AG09319 (cell line): ENCODE measurements at regions not wholly inside any gene's neighbourhood (a gene's known extent, or its start where the extent isn't known, plus 50 kb on each side); places are given as distances from the start of the nearest gene placed in this dataset.
"Not testable (repeated sequence)": the region's sequence is repeated elsewhere in the genome, so short reads cannot be mapped to it uniquely, and the experiment has no call there.

Experiments
- DNase-seq: peaks from one replicate; pipeline ENCODE4 v3.0.0-alpha.2; 2010; ENCODE audit warnings: low read depth; ENCODE audit errors: extremely low read depth
- CTCF ChIP-seq: IDR thresholded peaks from 2 replicates; pipeline ENCODE4 v1.5.1; 2011; ENCODE audit warnings: low read depth, mild to moderate bottlenecking, inconsistent platforms, low read length, moderate library complexity

GRCh38 chr3:162597226-162597625 is 1100.6 kb downstream of the OTOL1 start:
- DNase-seq, result no peak
- TF ChIP-seq CTCF, result no peak

- not testable (repeated sequence) for DNase-seq
Observed at GRCh38 chr3:162598500-162598899, 1101.9 kb downstream of the OTOL1 start.

GRCh38 chr3:162599742-162600141 is 1103.1 kb downstream of the OTOL1 start:
- not testable (repeated sequence) for DNase-seq

GRCh38 chr3:162601101-162601670 is 1104.6 kb downstream of the OTOL1 start:
- no peak for TF ChIP-seq CTCF
- DNase-seq, result no peak

GRCh38 chr3:162602619-162603018 is 1106.0 kb downstream of the OTOL1 start:
- TF ChIP-seq CTCF, result no peak
- DNase-seq, result no peak

- TF ChIP-seq CTCF, result no peak
- no peak for DNase-seq
Observed at GRCh38 chr3:162605651-162606204, 1109.1 kb downstream of the OTOL1 start.

GRCh38 chr3:162610261-162610660 is 1113.7 kb downstream of the OTOL1 start:
- TF ChIP-seq CTCF, result no peak
- no peak for DNase-seq

- TF ChIP-seq CTCF, result no peak
Observed at GRCh38 chr3:162612991-162613390, 1116.4 kb downstream of the OTOL1 start.

More at GRCh38 chr3:162612991-162613390, 1116.4 kb downstream of the OTOL1 start:
- no peak for DNase-seq
